ENCODE measurements at regions not wholly inside any gene's neighbourhood (a gene's known extent, or its start where the extent isn't known, plus 50 kb on each side); places are given as distances from the start of the nearest gene placed in this dataset.

DNA sequence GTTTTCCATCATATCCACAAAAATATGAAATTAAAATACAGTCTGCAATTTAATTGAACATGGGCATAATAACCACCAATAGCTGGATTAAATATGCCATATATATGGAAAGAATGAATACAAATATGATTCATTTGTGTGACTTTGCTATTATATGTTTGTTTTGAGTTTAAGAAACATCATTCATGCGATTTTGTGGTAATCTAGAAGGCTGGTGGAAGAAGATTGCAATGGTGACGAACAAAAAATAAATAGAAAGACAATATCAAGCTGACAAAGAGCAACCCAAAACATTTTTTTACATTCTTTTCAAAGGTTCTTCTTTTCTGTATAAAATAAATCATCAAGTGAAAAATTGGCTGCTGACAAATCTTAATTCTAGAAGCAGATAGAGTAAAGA, 610.0 kb downstream of the MAT2B start:
- TF ChIP-seq POLR2AphosphoS5 (IDR thresholded peaks at IDR 0.05; ENCODE audit: borderline replicate concordance, low read depth, low read length) (no peak), FOXP2 (optimal IDR thresholded peaks at IDR 0.05; ENCODE audit: control extremely low read depth, extremely low read length, insufficient read depth) (no peak), EZH2 (IDR thresholded peaks at IDR 0.05) (no peak)
